ENCODE measurements at regions not wholly inside any gene's neighbourhood (a gene's known extent, or its start where the extent isn't known, plus 50 kb on each side); places are given as distances from the start of the nearest gene placed in this dataset.
"Not testable (repeated sequence)": the region's sequence is repeated elsewhere in the genome, so short reads cannot be mapped to it uniquely, and the experiment has no call there.

DNA sequence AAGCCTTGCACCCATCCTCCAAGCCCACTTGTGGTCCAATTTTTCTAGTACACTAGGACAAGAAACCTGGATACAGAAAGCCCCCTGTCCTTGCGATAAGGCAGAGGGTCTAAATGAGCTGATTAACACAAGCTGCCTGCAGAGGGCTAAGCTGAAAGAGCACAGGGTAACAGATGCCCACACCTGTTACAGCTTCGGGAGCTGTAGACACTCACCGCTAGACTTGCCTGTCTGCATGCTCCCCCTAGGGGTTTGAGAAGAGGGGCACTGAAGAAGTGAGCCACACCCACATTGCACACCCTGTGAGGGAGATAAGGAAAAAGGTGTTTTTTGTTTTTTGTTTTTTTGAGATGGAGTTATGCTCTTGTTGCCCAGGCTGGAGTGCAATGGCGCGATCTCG, 386.5 kb upstream of the AUTS2 start:
- ATAC-seq (ENCODE audit: low read depth) (peak; percentile 37), DNase-seq (ENCODE audit: low spot score in 2 of 2) (no peak)
- Mint-ChIP-seq H3K36me3 (no peaks in the 10 kb centered on the region), H3K4me3 (no peak overlapping the region), H3K4me1 (peaks cover 4% of the 10 kb centered on the region), H3K9me3 (no peaks in the 10 kb centered on the region), H3K27ac (no peak overlapping the region), H3K27me3 (no peaks in the 10 kb centered on the region)

DNA sequence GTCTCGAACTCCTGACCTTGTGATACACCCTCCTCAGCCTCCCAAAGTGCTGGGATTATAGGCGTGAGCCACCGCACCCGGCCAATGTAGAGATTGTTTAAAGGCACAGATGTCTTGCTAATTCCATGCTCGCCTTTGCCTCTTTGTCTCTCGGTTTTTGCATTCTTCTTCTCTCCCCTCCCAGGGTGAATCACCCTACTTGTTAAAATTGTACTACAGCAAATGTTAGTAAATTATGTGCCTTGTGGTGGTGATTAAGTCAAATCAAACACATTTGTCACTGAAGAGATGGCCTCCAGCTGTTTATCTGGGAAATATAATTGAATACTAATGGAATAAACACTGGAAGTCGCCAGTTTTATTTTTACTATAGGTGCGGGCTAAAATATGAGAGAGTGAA, 384.4 kb upstream of the AUTS2 start:
- Mint-ChIP-seq H3K4me3 (no peak overlapping the region), H3K36me3 (no peaks in the 10 kb centered on the region), H3K27me3 (no peaks in the 10 kb centered on the region), H3K27ac (no peak overlapping the region), H3K9me3 (peaks cover 3% of the 10 kb centered on the region), H3K4me1 (peaks cover 4% of the 10 kb centered on the region)
- ATAC-seq (ENCODE audit: low read depth) (no peak), DNase-seq (ENCODE audit: low spot score in 2 of 2) (no peak)

DNA sequence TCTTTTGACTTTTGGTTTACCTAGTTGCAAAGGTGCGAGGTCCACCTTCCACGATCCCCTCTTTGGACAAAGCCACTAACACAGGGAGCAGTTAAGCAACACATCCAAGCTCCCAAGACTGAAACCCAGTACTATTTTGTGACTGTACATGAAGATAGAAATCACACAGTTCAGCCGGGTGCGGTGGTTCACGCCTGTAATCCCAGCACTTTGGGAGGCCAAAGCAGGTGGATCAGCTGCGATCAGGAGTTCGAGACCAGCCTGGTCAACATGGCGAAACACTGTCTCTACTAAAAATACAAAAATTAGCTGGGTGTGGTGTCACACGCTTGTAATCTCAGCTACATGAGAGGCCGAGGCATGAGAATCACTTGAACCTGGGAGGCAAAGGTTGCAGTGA, 382.8 kb upstream of the AUTS2 start:
- H3K36me3 Mint-ChIP-seq; H3K4me3 Mint-ChIP-seq; H3K4me1 Mint-ChIP-seq; H3K27me3 Mint-ChIP-seq; H3K9me3 Mint-ChIP-seq; ATAC-seq (ENCODE audit: low read depth); DNase-seq (ENCODE audit: low spot score in 2 of 2); H3K27ac Mint-ChIP-seq: not testable (repeated sequence)

DNA sequence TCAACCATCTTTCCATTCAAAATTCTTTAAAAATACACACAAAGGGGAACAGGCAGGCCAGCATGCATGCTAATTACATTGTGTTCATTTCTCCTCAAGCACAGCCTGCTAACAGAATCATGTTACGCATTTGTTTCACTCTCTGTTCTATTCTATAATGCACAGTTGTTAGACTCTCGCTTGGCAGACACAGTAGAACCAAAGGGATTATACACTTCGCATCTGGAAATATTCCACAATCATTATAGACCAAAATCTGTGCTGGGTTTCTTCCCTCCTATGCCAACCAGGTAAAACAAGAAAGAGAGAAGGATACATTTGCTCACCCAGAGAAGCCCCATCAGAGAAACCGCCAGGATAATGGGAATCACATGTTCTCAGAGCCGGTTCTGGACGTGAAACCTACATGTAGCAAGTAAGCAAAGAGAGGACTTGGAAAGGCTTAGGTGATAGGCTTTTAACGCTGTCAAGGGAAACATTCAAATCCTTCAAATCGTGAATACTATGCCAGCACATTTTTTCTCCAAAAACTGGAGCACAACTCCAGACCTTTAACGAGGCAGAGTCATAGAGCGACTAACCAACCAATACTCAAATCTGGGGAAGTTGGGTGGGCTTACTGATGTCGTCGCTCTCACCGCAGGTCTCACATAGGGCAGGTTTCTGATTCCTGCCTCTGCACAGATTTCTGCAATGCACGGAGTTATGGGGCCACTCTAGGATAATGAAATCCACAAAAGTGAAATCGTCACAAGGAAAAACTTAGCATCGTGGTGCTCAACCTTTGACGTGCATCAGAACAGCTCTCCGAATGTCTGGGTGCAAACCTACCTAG, 380.5 kb upstream of the AUTS2 start:
- ATAC-seq (ENCODE audit: low read depth), result no peak
- no peaks in the 10 kb centered on the region for H3K36me3 Mint-ChIP-seq
- H3K27me3 Mint-ChIP-seq, result no peaks in the 10 kb centered on the region
- no peak for DNase-seq (ENCODE audit: low spot score in 2 of 2)
- H3K4me3 Mint-ChIP-seq, result no peak overlapping the region
- H3K9me3 Mint-ChIP-seq, result peaks cover 3% of the 10 kb centered on the region
- H3K4me1 Mint-ChIP-seq, result peaks cover 3% of the 10 kb centered on the region
- H3K27ac Mint-ChIP-seq, result no peak overlapping the region

DNA sequence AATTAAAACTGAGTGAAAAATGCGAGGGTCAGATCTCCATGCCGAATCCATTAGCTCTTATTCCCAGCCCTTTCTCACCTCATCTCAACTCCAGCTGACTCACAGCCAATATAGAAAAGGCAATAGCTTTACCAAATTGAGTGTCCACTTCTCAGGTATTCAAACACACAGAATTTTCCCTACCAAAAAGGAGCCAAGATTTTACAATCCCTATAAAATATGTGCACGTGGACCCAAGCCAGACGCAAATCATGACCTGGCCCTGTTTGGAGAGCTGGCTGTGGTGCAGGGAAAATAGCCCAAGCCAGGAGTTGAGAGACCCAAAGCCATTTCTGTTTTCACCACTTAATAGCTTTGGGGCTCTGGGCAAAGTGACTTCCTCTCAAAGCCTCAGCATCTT, 379.7 kb upstream of the AUTS2 start:
- H3K4me3 Mint-ChIP-seq, result no peak overlapping the region
- DNase-seq (ENCODE audit: low spot score in 2 of 2) (no peak), ATAC-seq (ENCODE audit: low read depth) (no peak)
- no peaks in the 10 kb centered on the region for H3K27me3 Mint-ChIP-seq
- no peaks in the 10 kb centered on the region for H3K4me1 Mint-ChIP-seq
- peaks cover 3% of the 10 kb centered on the region for H3K9me3 Mint-ChIP-seq
- H3K36me3 Mint-ChIP-seq, result no peaks in the 10 kb centered on the region
- no peak overlapping the region for H3K27ac Mint-ChIP-seq

DNA sequence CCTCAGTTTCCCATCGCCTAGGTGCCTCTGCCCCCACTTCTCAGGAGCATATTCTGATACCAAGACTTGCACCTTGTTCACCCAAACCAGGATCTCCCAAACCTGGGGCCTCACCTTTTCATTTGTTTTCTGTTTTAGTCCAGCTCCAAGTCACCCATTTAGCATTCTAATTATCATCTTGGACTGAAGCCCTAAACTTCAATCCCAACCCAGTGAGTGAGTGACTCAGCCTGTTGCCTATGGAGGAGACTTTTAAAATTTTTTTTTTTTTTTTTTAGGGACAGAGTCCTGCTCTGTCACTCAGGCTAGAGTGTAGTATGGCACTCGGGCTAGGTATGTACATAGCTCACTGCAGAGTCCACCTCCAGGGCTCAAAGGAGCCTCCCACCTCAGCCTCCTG, 378.9 kb upstream of the AUTS2 start:
- H3K4me3 Mint-ChIP-seq, result no peak overlapping the region
- H3K36me3 Mint-ChIP-seq, result no peaks in the 10 kb centered on the region
- peaks cover 3% of the 10 kb centered on the region for H3K9me3 Mint-ChIP-seq
- no peaks in the 10 kb centered on the region for H3K4me1 Mint-ChIP-seq
- DNase-seq (ENCODE audit: low spot score in 2 of 2) (no peak), ATAC-seq (ENCODE audit: low read depth) (no peak)
- H3K27ac Mint-ChIP-seq, result no peak overlapping the region
- no peaks in the 10 kb centered on the region for H3K27me3 Mint-ChIP-seq

DNA sequence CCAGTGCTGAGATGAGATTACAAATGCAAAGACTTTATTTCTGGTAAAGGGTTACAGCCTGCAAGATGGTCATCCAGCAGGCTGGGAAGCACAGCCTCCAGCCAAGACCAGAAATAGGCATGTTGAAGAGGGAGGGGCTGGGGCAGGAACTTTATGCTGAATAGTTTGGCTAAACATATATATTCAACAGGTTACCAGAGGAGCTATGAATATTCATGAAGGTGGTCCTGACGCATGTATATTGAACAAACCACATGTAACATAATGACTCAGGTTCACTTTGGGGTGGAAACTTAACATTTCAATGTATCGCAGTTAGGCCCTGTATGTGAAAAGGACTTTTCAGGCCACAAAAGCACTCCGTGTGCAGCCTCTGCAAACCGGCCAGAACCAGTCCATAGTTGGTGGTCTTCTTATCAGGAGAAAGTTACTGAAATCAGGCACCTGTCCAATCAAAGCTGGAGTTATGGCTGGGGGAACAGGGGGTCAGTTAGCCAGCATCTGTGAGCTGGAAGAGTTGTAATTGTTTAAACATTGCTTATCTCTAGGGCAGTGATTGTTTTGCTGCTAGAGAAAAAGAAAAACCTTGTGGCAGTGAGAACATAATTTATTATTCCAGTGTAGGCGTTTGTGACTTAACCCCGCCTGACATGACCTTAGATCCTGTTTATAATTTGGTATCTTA, 372.9 kb upstream of the AUTS2 start:
- no peak for ATAC-seq (ENCODE audit: low read depth)
- Mint-ChIP-seq H3K9me3 (peaks cover 6% of the 10 kb centered on the region), H3K4me1 (no peaks in the 10 kb centered on the region), H3K4me3 (no peak overlapping the region), H3K27ac (no peak overlapping the region), H3K36me3 (peaks cover 6% of the 10 kb centered on the region), H3K27me3 (peaks cover 5% of the 10 kb centered on the region)
- DNase-seq (ENCODE audit: low spot score in 2 of 2), result no peak

DNA sequence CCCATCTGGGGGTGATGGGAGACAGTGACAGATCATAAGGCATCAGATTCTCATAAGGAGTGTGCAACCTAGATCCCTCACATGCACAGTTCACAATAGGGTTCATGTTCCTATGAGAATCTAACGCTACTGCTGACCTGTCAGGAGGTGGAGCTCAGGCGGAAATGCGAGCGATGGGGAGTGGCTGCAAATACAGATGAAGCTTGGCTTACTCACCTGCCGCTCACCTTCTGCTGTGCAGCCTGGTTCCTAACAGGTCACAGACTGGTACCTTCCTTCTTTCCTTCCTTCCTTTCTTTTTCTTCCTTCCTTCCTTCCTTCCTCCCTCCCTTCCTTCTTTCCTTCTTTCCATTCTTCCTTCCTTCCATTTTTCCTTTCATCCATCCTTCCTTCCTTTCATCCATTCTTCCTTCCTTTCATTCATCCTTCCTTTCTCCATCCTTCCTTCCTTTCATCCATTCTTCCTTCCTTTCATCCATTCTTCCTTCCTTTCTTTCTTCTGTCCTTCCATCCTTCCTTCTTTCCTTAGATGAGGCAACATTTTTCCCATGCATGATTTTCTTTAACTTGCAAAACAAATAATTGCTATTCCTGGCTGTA, 370.0 kb upstream of the AUTS2 start:
- Mint-ChIP-seq H3K9me3 (peaks cover 6% of the 10 kb centered on the region), H3K4me1 (no peaks in the 10 kb centered on the region), H3K4me3 (no peak overlapping the region), H3K36me3 (peaks cover 6% of the 10 kb centered on the region), H3K27ac (no peak overlapping the region), H3K27me3 (peaks cover 5% of the 10 kb centered on the region)
- ATAC-seq (ENCODE audit: low read depth) (no peak), DNase-seq (ENCODE audit: low spot score in 2 of 2) (no peak)

DNA sequence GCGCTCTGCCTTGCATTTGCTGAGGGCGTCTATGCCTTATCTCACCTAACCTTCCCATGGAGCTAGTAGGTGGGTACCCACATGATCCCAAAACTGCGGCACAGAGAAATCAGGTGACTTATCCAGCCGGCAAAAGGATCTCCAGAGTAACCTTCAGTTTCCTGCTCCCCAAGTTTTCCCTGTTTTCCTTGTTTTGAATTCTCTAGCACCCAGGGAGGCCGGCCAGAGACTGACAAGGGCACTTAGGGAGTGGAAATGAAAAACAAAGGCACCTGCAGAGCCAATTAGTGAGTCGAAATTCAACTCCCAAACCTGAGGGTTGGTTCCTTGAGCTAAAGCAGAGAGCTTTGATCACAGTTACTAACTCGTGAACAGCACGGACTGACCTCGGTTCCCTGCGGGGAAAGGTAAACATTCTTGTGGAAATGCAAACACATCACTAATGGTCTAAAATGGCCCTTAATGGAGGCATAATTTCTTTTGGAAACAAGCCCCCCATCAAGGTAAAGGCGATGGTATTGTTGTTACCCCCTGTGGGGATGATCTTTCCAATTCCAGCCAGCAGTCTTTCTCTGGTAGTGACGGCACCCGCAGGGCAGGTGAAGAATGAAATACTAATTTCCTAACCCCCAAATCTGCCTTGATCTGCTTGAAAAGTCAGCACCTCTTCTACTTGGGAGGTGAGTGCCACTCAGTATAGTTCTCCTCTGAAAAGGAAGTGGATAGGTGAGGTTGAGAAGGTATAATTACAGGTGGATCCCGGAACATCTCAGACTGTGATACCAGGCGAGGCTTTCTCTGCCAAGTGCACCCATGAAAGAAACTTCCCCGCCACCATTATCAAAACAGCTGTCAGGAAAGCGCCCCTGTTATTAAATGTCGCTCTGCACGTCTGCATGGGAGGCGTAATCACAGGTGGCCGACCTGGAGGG, 365.6 kb upstream of the AUTS2 start:
- Mint-ChIP-seq H3K4me3 (no peak overlapping the region), H3K27me3 (peaks cover 8% of the 10 kb centered on the region), H3K9me3 (peaks cover 4% of the 10 kb centered on the region), H3K4me1 (peaks cover 2% of the 10 kb centered on the region), H3K27ac (no peak overlapping the region), H3K36me3 (peaks cover 4% of the 10 kb centered on the region)
- no peak for DNase-seq (ENCODE audit: low spot score in 2 of 2)
- ATAC-seq (ENCODE audit: low read depth), result no peak

DNA sequence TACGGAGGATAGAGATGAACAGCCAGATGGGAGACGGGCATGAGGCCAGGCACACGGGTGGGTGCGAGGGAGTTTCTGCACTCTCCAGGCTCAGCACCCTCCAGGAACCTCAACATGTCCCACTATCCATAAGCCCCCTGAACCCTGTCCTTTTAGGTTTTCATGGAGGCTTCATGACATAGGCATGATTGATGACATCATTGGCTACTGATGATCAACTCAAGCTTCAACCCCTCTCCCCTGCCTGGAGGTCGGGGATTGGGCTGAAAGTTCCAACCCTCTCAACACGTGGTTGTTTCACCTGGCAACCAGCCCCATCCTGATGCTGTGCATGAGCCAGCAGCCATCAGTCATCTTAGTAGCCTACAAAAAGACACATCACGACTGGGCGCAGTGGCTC, 360.7 kb upstream of the AUTS2 start:
- H3K4me3 Mint-ChIP-seq, result no peak overlapping the region
- no peak overlapping the region for H3K27ac Mint-ChIP-seq
- no peaks in the 10 kb centered on the region for H3K36me3 Mint-ChIP-seq
- ATAC-seq (ENCODE audit: low read depth), result no peak
- no peaks in the 10 kb centered on the region for H3K9me3 Mint-ChIP-seq
- no peak for DNase-seq (ENCODE audit: low spot score in 2 of 2)
- H3K4me1 Mint-ChIP-seq, result peaks cover 2% of the 10 kb centered on the region
- peaks cover 5% of the 10 kb centered on the region for H3K27me3 Mint-ChIP-seq

DNA sequence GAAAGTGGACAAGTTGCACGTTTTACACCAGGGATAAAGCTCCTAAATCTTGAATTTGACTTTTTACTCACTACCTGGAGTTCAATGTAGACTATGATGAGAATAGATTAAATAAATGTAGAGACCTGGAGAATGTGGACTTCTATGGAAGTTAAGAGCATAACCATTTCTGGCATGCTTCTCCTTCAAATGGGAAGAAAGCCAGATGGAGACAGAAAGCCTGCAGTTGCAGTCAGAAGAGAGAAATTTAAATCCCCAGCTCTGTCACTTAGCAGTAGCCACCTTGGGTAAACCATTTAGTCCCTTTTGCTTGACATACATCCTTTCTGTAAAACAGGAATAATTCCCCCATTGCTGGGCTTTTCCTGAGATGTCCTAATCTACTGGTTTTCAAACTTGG, 355.3 kb upstream of the AUTS2 start:
- no peaks in the 10 kb centered on the region for H3K4me1 Mint-ChIP-seq
- H3K27me3 Mint-ChIP-seq, result peaks cover 6% of the 10 kb centered on the region
- H3K36me3 Mint-ChIP-seq, result no peaks in the 10 kb centered on the region
- H3K9me3 Mint-ChIP-seq, result no peaks in the 10 kb centered on the region
- no peak overlapping the region for H3K27ac Mint-ChIP-seq
- ATAC-seq (ENCODE audit: low read depth), result no peak
- DNase-seq (ENCODE audit: low spot score in 2 of 2), result no peak
- no peak overlapping the region for H3K4me3 Mint-ChIP-seq

DNA sequence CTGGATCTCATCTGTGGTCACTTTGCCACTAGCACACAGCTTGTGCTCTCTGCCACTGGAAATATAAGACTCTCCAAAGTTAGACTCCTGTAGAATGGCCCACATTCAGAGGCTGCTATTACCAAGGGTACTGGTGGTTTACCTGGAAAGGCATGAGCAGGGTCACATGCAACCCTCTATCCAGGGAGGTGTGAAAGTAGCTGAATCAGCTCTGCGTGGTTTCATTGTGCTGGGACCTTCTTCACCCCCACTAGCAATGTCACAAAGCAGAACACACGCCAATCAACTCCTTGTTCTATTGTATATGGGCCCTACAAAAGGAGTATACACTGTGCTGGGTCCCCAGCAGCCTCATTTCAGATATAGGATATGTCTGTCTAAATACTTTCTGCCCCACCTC, 353.6 kb upstream of the AUTS2 start:
- Mint-ChIP-seq H3K36me3 (no peaks in the 10 kb centered on the region), H3K4me1 (no peaks in the 10 kb centered on the region), H3K9me3 (no peaks in the 10 kb centered on the region), H3K4me3 (no peak overlapping the region), H3K27me3 (peaks cover 6% of the 10 kb centered on the region), H3K27ac (no peak overlapping the region)
- no peak for ATAC-seq (ENCODE audit: low read depth)
- DNase-seq (ENCODE audit: low spot score in 2 of 2), result no peak

DNA sequence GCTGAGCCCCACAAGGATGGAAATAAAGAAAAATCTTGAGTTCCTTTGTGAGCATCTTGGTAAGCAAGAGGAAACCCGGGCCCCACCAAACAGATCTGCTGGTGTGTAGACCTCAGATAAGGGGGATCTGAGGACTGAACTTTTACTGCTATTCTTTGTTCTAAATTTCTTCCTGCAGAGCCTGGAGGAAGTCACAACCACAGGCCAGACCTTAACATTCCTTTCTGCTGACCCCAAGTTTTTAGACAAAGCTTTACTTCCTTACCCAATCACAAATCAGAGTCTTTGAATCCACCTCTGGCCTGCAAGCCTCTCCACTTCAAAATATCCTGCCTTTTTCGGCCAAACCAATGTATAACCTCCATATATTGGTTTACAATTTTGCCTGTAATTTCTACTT, 352.6 kb upstream of the AUTS2 start:
- Mint-ChIP-seq H3K4me3 (no peak overlapping the region), H3K27me3 (peaks cover 8% of the 10 kb centered on the region), H3K9me3 (peaks cover 3% of the 10 kb centered on the region), H3K36me3 (peaks cover 2% of the 10 kb centered on the region), H3K4me1 (peaks cover 2% of the 10 kb centered on the region), H3K27ac (no peak overlapping the region)
- DNase-seq (ENCODE audit: low spot score in 2 of 2) (no peak), ATAC-seq (ENCODE audit: low read depth) (no peak)

DNA sequence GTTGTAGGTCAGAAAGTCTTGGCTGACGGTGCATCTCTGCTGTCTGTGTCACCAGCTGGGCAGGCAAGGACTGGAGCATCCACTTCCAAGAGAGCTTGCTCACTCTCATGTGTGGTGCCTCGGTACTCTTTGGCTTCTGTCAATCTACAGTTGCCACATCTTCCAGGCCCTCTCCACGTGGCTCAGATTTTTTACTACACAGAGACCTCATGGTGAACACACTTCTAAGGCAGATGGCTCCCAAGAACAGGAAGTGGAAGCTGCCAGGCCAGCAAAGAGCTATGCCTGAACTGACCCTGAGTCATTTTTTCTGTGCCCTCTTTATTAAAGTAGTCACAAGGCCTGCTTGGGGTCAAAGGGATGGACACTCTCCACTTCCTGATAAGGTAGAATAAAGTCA, 351.5 kb upstream of the AUTS2 start:
- Mint-ChIP-seq H3K9me3 (peaks cover 3% of the 10 kb centered on the region), H3K36me3 (peaks cover 2% of the 10 kb centered on the region), H3K27ac (no peak overlapping the region), H3K4me1 (peaks cover 2% of the 10 kb centered on the region), H3K4me3 (no peak overlapping the region), H3K27me3 (peaks cover 8% of the 10 kb centered on the region)
- DNase-seq (ENCODE audit: low spot score in 2 of 2), result no peak
- no peak for ATAC-seq (ENCODE audit: low read depth)

Measured in memory B cell (primary cell).